Endothelial cell of umbilical vein (primary cell): ENCODE measurements at regions not wholly inside any gene's neighbourhood (a gene's known extent, or its start where the extent isn't known, plus 50 kb on each side); places are given as distances from the start of the nearest gene placed in this dataset.
A peak's percentile ranks its signal among the peaks of the same experiment; 100 is the strongest.

Experiments
- BruUV-seq: library from RNA; stranded (reverse); fragments of 400-500 nt; replicated peaks from 2 replicates; lab custom pipeline; 2021; lab: Mats Ljungman, UMichigan
- CTCF ChIA-PET: fragments of 300-600, 350-600 bp; sonication (Branson Sonifier 250); formaldehyde crosslinking; loops from one replicate; lab custom pipeline; 2021; ENCODE audit warnings: antibody characterized with exemption, inconsistent platforms; lab: Charles Lee
- POLR2A ChIA-PET: fragments of 300-600, 350-600 bp; sonication (Branson Sonifier 250); formaldehyde crosslinking; loops from one replicate; lab custom pipeline; 2021; ENCODE audit warnings: antibody characterized with exemption, inconsistent platforms; lab: Charles Lee
- DNase-seq: peaks from one replicate; pipeline ENCODE4 v3.0.0-alpha.2; 2011; ENCODE audit warnings: low read depth, low spot score
- FAIRE-seq: peaks from 2 replicates; lab custom pipeline; 2011; peaks lifted over from hg19 to GRCh38; lab: Jason Lieb, UNC
- H2AFZ ChIP-seq: 2 replicates; pipeline ENCODE4 v1.6.0; 2012; ENCODE audit warnings: low read depth, low read length, control low read depth, inconsistent platforms
- H3K27ac ChIP-seq: 2 replicates; pipeline ENCODE4 v1.5.1; 2011; ENCODE audit warnings: low read depth, mild to moderate bottlenecking, control low read depth, low read length, moderate library complexity; ENCODE audit not compliant: insufficient read depth
- H3K27me3 ChIP-seq, 2 experiments: 2 replicates each; pipeline versions ENCODE4 v1.6.0 to v1.6.1; 2011; ENCODE audit warnings: low read length in 2 of 2, mixed read lengths in 1 of 2; ENCODE audit not compliant: control insufficient read depth in 2 of 2, insufficient read depth in 2 of 2
- H3K36me3 ChIP-seq, 2 experiments: 2 replicates in 1 of 2; 3 replicates in 1 of 2; pipeline ENCODE4 v1.5.1; 2011; ENCODE audit warnings: low read length in 2 of 2, mild to moderate bottlenecking in 1 of 2, moderate library complexity in 1 of 2; ENCODE audit not compliant: control insufficient read depth in 2 of 2, insufficient read depth in 2 of 2; ENCODE audit errors: extremely low read depth in 1 of 2
- H3K4me1 ChIP-seq: 3 replicates; pipeline ENCODE4 v1.5.1; 2011; ENCODE audit warnings: mild to moderate bottlenecking, low read length; ENCODE audit not compliant: control insufficient read depth, insufficient read depth; ENCODE audit errors: extremely low read depth
- H3K4me2 ChIP-seq: 2 replicates; pipeline ENCODE4 v1.6.1; 2011; ENCODE audit warnings: low read length, control low read depth, mixed read lengths; ENCODE audit not compliant: insufficient read depth
- H3K4me3 ChIP-seq, 3 experiments: fragments of 200-600 bp in 1 of 3; sonication (generic), shearing (Covaris generic) in 1 of 3; replicated peaks in 1 of 3; 2 replicates each; pipeline ENCODE4 v1.5.1; 2011 to 2016; ENCODE audit warnings: control low read depth in 3 of 3, low read length in 3 of 3, mild to moderate bottlenecking in 2 of 3, inconsistent platforms in 1 of 3, low read depth in 1 of 3, moderate library complexity in 1 of 3; ENCODE audit not compliant: insufficient read depth in 1 of 3
- H3K79me2 ChIP-seq: 2 replicates; pipeline ENCODE4 v1.6.0; 2012; ENCODE audit warnings: low read length, inconsistent platforms; ENCODE audit not compliant: control insufficient read depth, insufficient read depth
- H3K9ac ChIP-seq: replicated peaks from 2 replicates; pipeline ENCODE3; 2011; ENCODE audit warnings: low read length, control low read depth; ENCODE audit not compliant: insufficient read depth; ENCODE audit errors: extremely low read depth
- H3K9me1 ChIP-seq: replicated peaks from 3 replicates; pipeline ENCODE4 v1.6.0; 2011; ENCODE audit warnings: mild to moderate bottlenecking, low read length; ENCODE audit not compliant: control insufficient read depth, insufficient read depth; ENCODE audit errors: extremely low read depth
- H3K9me3 ChIP-seq: replicated peaks from 2 replicates; pipeline ENCODE4 v1.5.1; 2012; ENCODE audit warnings: low read length, inconsistent platforms; ENCODE audit not compliant: control insufficient read depth, insufficient read depth
- H4K20me1 ChIP-seq: replicated peaks from 2 replicates; pipeline ENCODE3; 2011; ENCODE audit warnings: mild to moderate bottlenecking, low read length; ENCODE audit not compliant: control insufficient read depth, insufficient read depth; ENCODE audit errors: extremely low read depth
- CTCF ChIP-seq, 2 donors: IDR thresholded peaks; 1 replicate in 1 of 2; 2 replicates in 1 of 2; pipeline ENCODE4 v1.5.1; 2011; ENCODE audit warnings: low read length in 2 of 2, mild to moderate bottlenecking in 2 of 2, moderate library complexity in 2 of 2, control low read depth in 1 of 2, inconsistent platforms in 1 of 2, low read depth in 1 of 2; ENCODE audit not compliant: insufficient read depth in 1 of 2; ENCODE audit errors: extremely low read depth in 1 of 2
- EZH2 ChIP-seq: IDR thresholded peaks from 2 replicates; pipeline ENCODE4 v1.6.1; 2012; ENCODE audit warnings: borderline replicate concordance, low read depth, mild to moderate bottlenecking, moderate library complexity, low read length, inconsistent platforms; ENCODE audit not compliant: severe bottlenecking
- GATA2 ChIP-seq: IDR thresholded peaks from 2 replicates; pipeline ENCODE4 v1.7.0; 2011; ENCODE audit warnings: low read depth, mild to moderate bottlenecking, moderate library complexity, mixed read lengths, low read length; ENCODE audit not compliant: insufficient read length, insufficient read depth
- JUN ChIP-seq: IDR thresholded peaks from 2 replicates; pipeline ENCODE4 v1.6.1; 2011; ENCODE audit warnings: borderline replicate concordance, low read depth; ENCODE audit not compliant: insufficient read length, insufficient read depth
- MYC ChIP-seq: IDR thresholded peaks from one replicate; pipeline ENCODE4 v1.6.1; 2011; ENCODE audit warnings: mild to moderate bottlenecking, low read depth, low read length
- dilution Hi-C: fragments of 300-500 bp; cut with MboI; formaldehyde crosslinking; loops from one replicate; pipeline ENCODE4 v1.15.0; 2019; ENCODE audit warnings: low sequenced_read_pairs; ENCODE audit not compliant: extremely low pct_ligation_motif_present
- intact Hi-C: fragments of 100-400 bp; cut with micrococcal nuclease; formaldehyde crosslinking; loops from one replicate; pipeline ENCODE4 v1.10.0; 2022

GRCh38 chr5:65076251-65076869 is 307.6 kb downstream of the CWC27 start:
- DNase-seq, result peak; percentile 36
- H4K20me1 ChIP-seq, result no peaks in the 10 kb centered on the region
- CTCF ChIA-PET, result interaction anchor here (1.3 to 2.4 kb wide), 3 partner anchors 12 to 407 kb away, joined by 3 to 7 read pairs (median 6); no protein-coding TSS in a partner anchor
- no TSS peak for BruUV-seq
- no peaks in the 10 kb centered on the region for H3K9me1 ChIP-seq
- no peak overlapping the region for H3K4me3 ChIP-seq
- H3K79me2 ChIP-seq, result no peaks in the 10 kb centered on the region
- TF ChIP-seq JUN (no peak), EZH2 (no peak), MYC (no peak), CTCF (IDR thresholded peaks at IDR 0.05; ENCODE audit: extremely low read depth in 1 of 2, insufficient read depth in 1 of 2, low read depth in 1 of 2, low read length in 2 of 2) (peak; percentile 32 to 36), GATA2 (no peak)
- H3K36me3 ChIP-seq, result no peaks in the 10 kb centered on the region
- H3K4me2 ChIP-seq, result no peak overlapping the region
- FAIRE-seq, result no peak
- dilution Hi-C loops, result no loop called here
- H3K9me3 ChIP-seq, result no peaks in the 10 kb centered on the region
- POLR2A ChIA-PET, result no interaction called here
- no peak overlapping the region for H3K27ac ChIP-seq
- no peaks in the 10 kb centered on the region for H3K27me3 ChIP-seq
- H2AFZ ChIP-seq, result peak overlapping the region; percentile 31
- H3K9ac ChIP-seq, result no peak overlapping the region
- intact Hi-C loops, result loop anchor here (2.0 kb wide), 1 partner anchor 406 kb away; no protein-coding TSS in a partner anchor
- H3K4me1 ChIP-seq, result peaks cover 23% of the 10 kb centered on the region
